ENCODE measurements at regions not wholly inside any gene's neighbourhood (a gene's known extent, or its start where the extent isn't known, plus 50 kb on each side); places are given as distances from the start of the nearest gene placed in this dataset.
"Not testable (repeated sequence)": the region's sequence is repeated elsewhere in the genome, so short reads cannot be mapped to it uniquely, and the experiment has no call there.

DNA sequence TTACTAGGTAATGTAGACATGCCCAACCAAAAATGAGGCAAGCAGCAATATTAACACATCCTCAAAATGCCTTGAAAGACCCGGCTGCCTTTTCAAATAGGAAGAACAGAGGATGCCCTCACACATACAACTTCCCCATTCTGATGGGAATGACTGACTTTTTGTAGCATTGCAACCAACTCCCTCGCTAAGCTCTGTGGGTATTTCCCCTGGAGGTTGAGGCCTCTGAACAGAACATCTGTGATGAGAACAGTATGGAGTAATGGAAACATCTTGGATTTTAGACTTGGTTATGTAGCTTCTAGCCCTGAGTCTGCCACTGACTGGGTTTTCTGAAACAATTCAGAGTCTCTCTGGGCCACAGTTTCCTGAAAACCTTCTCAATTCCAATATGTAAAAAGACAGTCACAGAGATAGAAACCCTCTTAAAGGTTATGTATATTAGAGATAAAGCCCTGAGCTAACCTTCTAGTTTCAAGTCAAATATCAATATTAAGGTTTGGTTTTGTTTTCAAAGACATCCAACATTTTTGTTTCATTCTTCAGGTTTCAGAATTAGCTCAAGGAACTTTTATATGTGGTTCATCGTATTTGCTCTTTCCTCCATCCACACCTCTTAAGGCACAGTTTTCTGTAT is 311.5 kb downstream of the SETD4 start:
- DNase-seq (ENCODE audit: low spot score), result no peak

- no peak for DNase-seq (ENCODE audit: low spot score)
Observed at GRCh38 chr21:35743571-35743970, 316.8 kb downstream of the SETD4 start.

GRCh38 chr21:35738347-35738961 is 321.9 kb downstream of the SETD4 start:
- DNase-seq (ENCODE audit: low spot score), result no peak

- DNase-seq (ENCODE audit: low spot score), result no peak
Observed at GRCh38 chr21:35737899-35738346, 322.4 kb downstream of the SETD4 start.

DNA sequence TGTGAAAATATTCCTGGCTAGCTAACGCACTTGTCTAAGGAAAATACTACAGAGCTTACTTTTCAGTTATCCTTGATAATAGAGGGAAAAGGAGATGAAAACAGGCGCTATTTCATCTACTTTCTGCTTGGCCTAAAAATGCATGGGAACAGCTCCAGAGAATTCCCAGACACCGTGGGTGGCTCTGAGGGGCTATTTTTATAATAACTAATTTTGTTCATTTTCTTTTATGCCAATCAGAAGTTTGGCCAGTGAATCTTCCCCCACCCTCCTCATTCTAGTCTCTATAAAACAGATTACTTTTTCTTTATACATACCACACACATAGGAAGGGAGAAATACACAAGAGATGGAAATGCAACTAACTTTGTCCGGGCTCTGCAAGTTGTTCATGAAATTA is 322.9 kb downstream of the SETD4 start:
- no peak for DNase-seq (ENCODE audit: low spot score)

DNA sequence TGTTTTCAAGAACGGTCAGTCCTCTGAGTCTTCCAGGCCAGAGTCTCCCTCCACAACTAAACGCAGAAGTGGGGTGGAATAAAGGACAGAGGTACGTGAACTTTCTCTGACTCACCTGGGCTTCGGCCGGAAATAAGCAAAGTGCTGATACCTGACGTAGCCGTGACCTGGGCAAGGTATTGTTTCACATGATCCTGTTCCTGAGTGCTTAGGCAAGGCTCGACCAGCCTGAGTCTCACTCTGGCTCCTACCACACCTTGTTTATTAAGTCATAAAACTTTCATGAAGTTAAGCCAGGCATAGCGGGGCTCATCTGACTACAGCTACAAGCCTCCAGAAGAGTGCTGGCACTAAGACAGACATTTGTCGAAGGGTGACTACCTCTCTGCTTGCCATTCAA is 327.5 kb downstream of the SETD4 start:
- no peak for DNase-seq (ENCODE audit: low spot score)

- no peak for DNase-seq (ENCODE audit: low spot score)
Observed at GRCh38 chr21:35730325-35730724, 330.0 kb downstream of the SETD4 start.

- DNase-seq (ENCODE audit: low spot score), result no peak
Observed at GRCh38 chr21:35727830-35728229, 332.5 kb downstream of the SETD4 start.

- no peak for DNase-seq (ENCODE audit: low spot score)
Observed at GRCh38 chr21:35724156-35724555, 336.2 kb downstream of the SETD4 start.

DNA sequence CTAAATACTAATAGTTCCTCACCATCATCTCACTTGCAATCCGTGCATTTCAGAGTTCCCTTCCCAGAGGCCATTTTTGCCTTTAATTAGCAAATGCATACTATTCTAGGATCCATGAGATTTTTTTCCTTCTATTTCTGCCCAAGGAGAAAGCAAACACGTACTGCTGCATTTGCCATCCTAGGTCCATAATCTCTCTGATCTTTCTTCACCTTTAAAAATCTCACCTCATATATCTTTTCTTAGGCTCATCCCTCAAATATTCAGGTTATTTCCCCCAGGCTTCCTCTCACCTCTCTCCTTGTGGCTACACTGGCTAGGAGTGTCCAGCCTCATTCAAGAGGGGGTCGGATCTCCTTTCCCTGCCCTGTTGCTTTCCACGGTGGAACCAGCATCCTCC is 338.6 kb downstream of the SETD4 start:
- no peak for DNase-seq (ENCODE audit: low spot score)

- DNase-seq (ENCODE audit: low spot score), result no peak
Observed at GRCh38 chr21:35720208-35720731, 340.1 kb downstream of the SETD4 start.

DNA sequence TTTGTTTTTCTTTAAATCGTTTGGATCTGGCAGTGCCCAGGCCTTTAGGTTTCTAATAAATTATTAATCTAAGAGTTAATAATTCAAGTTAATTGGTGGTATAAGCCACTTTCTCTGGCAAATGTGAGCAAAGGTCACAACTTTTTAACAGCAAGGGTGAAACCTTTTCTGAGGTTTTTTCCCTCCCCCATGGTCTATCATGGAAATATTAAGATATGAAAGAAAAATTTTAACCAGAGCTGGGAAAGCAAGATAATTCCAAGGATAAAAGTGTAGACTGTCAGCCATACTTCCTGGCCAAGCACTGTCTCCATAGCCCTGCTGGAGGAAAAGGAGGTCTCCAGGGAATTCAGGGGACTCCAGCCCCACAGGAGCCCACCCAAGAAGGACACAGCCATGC is 341.2 kb downstream of the SETD4 start:
- DNase-seq (ENCODE audit: low spot score), result no peak

DNA sequence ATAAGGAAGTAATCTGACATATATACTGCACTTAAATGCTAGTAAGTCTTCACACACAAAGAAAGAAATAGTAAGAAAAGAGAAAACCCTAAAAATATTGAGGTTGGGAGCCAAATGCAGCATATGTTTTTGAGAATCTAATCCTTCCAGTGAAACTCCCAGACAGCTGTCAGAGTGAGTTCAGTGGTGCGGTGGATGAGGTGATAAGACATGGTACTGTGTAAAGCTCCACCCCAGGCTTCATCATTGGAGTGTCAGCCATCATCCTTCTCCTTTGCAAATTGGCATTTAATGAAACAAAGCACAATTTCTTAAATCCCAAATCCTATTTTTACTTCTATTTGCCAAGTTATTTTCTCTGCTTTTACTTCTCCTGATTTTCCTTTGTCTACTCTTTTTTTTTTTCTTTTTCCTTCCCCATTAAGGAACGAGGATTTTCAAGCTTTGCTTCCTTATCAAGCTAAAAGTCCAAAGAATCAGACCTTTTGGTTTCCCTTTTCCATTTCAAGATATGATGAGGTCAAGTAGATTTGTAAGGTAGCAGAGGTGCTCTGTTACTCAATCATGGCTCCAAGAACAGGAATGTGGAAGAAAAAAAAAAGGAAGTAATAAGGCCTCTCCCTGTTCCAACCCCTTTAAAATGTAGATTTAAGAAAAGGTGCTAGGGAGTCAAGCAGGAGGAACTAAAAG is 343.3 kb downstream of the SETD4 start:
- DNase-seq (ENCODE audit: low spot score), result no peak

DNA sequence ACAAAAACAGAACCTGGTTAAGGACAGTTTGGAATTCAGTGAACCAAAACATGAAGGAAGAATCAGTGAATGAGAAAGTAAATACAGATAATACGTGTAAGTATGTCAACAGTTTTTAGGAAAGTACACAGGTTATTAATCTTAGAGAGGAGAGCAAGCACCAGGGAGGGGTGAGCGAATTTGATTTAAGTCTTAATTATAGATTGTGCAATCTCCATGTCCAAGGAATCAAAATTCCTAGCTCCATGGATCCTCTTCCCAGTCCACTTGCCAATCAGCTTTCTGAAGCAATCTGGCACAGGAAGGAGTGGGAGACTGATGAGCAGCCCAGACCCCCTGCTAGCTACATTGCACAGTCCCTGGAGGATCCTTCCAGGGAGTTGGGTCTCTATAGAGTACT is 346.4 kb downstream of the SETD4 start:
- no peak for DNase-seq (ENCODE audit: low spot score)

DNA sequence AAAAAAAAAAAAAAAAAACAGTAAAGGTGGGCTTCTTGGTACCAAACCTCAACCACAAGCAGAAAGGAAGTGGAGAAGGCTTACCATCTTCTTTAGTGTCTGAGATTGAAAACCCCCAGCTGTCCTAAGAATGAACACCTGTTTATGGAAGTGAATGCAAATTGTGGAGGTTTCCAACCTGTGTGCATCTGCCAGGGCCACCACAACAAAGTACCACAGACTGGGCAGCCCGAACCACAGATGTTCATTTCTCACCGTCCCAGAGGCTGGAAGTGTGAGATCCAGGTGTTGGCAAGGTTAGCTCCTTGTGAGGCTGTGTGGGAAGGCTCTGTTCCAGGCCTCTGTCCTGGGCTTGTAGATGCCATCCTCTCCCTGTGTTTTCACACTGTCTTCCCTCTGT is 348.7 kb downstream of the SETD4 start:
- DNase-seq (ENCODE audit: low spot score), result no peak

- no peak for DNase-seq (ENCODE audit: low spot score)
Observed at GRCh38 chr21:35711213-35711612, 349.1 kb downstream of the SETD4 start.

DNA sequence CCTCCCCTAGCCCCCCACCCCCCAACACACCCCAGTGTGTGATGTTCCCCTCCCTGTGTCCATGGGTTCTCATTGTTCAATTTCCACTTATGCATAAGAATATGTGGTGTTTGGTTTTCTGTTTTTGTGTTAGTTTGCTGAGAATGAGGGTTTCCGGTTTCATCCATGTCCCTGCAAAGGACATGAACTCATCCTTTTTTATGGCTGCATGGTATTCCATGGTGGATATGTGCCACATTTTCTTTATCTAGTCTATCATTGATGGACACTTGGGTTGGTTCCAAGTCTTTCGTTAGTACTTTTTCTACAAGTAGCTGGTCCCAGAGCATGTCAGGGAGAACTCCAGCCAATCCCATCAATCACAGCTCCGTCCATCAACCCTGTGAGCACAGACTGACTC is 350.3 kb downstream of the SETD4 start:
- DNase-seq (ENCODE audit: low spot score), result not testable (repeated sequence)

DNA sequence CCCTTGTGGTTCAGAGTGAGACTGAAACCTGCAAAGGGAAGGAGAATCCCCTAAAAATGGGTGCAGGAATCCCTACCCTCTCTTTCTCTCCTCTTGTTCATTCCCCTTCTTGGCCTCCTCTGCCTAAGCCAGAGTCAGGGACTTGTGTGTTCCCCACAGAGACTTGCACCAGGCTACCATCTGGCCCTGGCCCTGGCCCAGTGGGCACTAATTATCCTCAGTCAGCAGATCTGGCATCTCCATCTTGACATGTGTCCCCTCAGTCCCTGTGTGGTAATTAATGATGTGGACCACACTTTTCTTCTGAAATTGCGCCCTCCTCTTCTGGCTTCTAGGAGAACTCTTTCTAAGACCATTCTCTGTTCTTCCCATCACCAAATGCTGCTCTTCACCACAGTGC is 354.4 kb downstream of the SETD4 start:
- no peak for DNase-seq (ENCODE audit: low spot score)

DNA sequence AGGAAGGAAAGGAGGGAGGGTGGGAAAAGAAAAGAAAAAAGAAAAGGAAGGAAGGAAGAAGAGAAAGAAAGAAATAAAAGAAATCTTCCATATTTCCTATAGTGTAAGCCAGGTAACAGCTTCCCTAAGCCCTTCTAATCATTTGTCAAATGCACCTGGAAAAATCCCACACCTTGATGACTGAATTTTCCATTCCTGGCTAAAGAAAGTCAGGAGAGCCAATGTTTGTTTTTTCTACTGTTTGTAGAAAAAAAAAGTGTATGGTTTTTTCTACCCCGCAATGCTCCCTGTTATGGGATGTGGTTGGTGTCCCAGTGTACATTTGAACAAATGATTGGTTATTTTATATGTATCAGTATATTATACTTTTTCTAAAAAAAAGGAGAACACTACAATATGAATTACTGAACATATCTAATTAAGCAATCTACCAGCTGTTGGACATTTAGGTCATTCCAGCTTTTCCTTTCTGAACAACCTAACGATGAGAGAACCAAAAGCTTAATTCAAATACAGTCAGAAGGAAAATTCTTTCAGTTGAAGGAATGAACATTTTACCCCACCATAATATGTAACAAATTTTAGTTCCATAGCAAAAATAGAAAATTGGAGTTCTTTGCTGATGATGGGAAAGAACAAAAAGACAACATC is 355.0 kb downstream of the SETD4 start:
- no peak for DNase-seq (ENCODE audit: low spot score)

DNA sequence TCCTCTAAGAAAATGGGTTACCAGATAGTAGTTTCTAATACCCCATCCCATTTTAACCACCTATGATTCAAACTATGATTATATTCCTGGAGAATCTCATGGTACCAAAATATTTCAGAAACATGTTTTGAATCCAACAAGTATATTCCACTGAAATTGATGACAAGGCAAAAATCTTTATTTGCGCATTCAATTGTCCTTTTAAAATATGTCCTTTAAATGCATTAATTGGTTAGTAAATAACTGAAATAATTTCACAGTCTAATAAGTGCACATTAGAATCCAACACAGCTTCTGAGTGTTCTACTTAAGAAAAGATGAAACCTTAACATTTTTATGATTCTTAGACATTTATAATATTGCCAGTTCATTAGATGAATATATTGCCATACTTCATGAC is 356.6 kb downstream of the SETD4 start:
- DNase-seq (ENCODE audit: low spot score), result no peak

GRCh38 chr21:35699361-35699760 is 361.0 kb downstream of the SETD4 start:
- DNase-seq (ENCODE audit: low spot score), result no peak

- no peak for DNase-seq (ENCODE audit: low spot score)
Observed at GRCh38 chr21:35697321-35697808, 363.0 kb downstream of the SETD4 start.

GRCh38 chr21:35696644-35697043 is 363.7 kb downstream of the SETD4 start:
- DNase-seq (ENCODE audit: low spot score), result no peak

Data from activated CD4-positive, alpha-beta T cell treated with anti-CD3 and anti-CD28 coated beads, Interleukin-2, Interleukin-4, amounts not matched to agents 100 ng/mL and 50 ng/mL, durations not matched to agents 16 hours and 8 hours (primary cell).